Hepatocyte (in vitro differentiated cells): ENCODE measurements at regions not wholly inside any gene's neighbourhood (a gene's known extent, or its start where the extent isn't known, plus 50 kb on each side); places are given as distances from the start of the nearest gene placed in this dataset.

Experiments used
- CTCF ChIP-seq: fragments of 200-600 bp; sonication (generic); IDR thresholded peaks from 2 replicates; pipeline ENCODE4 v1.5.1; 2016; ENCODE audit warnings: antibody characterized with exemption, mild to moderate bottlenecking; ENCODE audit not compliant: poor library complexity
- EZH2phosphoT487 ChIP-seq: fragments of 200-600 bp; sonication (generic); IDR thresholded peaks from one replicate; pipeline ENCODE4 v1.6.1; 2018; ENCODE audit warnings: antibody characterized with exemption, mild to moderate bottlenecking, low read depth, moderate library complexity; ENCODE audit not compliant: unreplicated experiment, severe bottlenecking

- TF ChIP-seq EZH2phosphoT487 (no peak), CTCF (no peak)
Measured at GRCh38 chr4:85298037-85298436, 176.9 kb upstream of the ARHGAP24 start.
